B cell (primary cell): ENCODE measurements at regions not wholly inside any gene's neighbourhood (a gene's known extent, or its start where the extent isn't known, plus 50 kb on each side); places are given as distances from the start of the nearest gene placed in this dataset.

Experiments used
- CTCF ChIP-seq: fragments of 200-600 bp; IDR thresholded peaks from one replicate; pipeline ENCODE4 v1.8.0; 2022; ENCODE audit warnings: antibody characterized with exemption, mild to moderate bottlenecking
- EZH2 ChIP-seq: IDR thresholded peaks from 2 replicates; pipeline ENCODE4 v1.6.1; 2012; ENCODE audit warnings: borderline replicate concordance, low read depth, mild to moderate bottlenecking, moderate library complexity, low read length; ENCODE audit not compliant: insufficient read depth, poor library complexity, severe bottlenecking

GRCh38 chr13:44007451-44007850, 127.7 kb downstream of the LACC1 start:
- TF ChIP-seq CTCF (no peak), EZH2 (no peak)
